C4-2B (cell line): ENCODE measurements at regions not wholly inside any gene's neighbourhood (a gene's known extent, or its start where the extent isn't known, plus 50 kb on each side); places are given as distances from the start of the nearest gene placed in this dataset.

Source experiments
- ZFX ChIP-seq: fragments of 450-650 bp; IDR thresholded peaks from 2 replicates; pipeline ENCODE4 v1.6.1; 2017
- TF ChIP-seq, protein P1 (sequence below): fragments of 450-650 bp; conservative IDR thresholded peaks from 2 replicates; pipeline ENCODE4 v1.5.1; 2017; ENCODE audit warnings: mild to moderate bottlenecking

DNA sequence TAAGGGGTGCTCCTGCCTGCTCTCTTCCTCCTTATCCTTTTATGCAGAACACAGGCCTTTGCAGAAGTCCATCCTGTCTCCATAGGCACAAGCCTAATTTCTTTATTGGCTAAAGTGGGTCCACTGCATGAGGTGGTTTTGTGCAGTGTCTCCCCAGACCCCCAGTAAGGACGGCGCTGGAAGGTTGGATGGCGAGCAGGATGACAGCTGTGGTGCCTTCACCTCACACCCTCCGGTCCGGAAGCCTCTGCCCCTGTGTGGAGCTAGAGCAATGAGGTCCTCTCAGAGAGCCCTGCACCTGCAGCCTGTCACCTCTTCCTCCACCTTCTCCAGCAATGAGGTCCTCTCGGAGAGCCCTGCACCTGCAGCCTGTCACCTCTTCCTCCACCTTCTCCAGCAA, 393.7 kb upstream of the IRX1 start:
- TF ChIP-seq, protein P1, sequence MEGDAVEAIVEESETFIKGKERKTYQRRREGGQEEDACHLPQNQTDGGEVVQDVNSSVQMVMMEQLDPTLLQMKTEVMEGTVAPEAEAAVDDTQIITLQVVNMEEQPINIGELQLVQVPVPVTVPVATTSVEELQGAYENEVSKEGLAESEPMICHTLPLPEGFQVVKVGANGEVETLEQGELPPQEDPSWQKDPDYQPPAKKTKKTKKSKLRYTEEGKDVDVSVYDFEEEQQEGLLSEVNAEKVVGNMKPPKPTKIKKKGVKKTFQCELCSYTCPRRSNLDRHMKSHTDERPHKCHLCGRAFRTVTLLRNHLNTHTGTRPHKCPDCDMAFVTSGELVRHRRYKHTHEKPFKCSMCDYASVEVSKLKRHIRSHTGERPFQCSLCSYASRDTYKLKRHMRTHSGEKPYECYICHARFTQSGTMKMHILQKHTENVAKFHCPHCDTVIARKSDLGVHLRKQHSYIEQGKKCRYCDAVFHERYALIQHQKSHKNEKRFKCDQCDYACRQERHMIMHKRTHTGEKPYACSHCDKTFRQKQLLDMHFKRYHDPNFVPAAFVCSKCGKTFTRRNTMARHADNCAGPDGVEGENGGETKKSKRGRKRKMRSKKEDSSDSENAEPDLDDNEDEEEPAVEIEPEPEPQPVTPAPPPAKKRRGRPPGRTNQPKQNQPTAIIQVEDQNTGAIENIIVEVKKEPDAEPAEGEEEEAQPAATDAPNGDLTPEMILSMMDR: no peak
- TF ChIP-seq ZFX: no peak
